K562 (cell line): ENCODE measurements at regions not wholly inside any gene's neighbourhood (a gene's known extent, or its start where the extent isn't known, plus 50 kb on each side); places are given as distances from the start of the nearest gene placed in this dataset.

ENCODE experiments used
- ATAC-seq: fragments of 200-7000 bp; cut with Tn5 transposase; 3 replicates; pipeline ENCODE4 v1.9.1; 2020; ENCODE audit warnings: moderate library complexity
- BruUV-seq: library from RNA; stranded (reverse); fragments of 400-500 nt; replicated peaks from 2 replicates; lab custom pipeline; 2021; lab: Mats Ljungman, UMichigan
- CTCF ChIA-PET: fragments of 300-600 bp; formaldehyde crosslinking; extraction: SDS; loops from one replicate; lab custom pipeline; 2021; ENCODE audit warnings: low intra/inter-chr PET ratio; lab: Yijun Ruan, JAX
- POLR2A ChIA-PET: fragments of 300-600, 350-650 bp; sonication (Branson Sonifier 250); formaldehyde crosslinking; extraction: SDS; loops from one replicate; lab custom pipeline; 2021; ENCODE audit warnings: antibody characterized with exemption, inconsistent platforms; lab: Yijun Ruan, JAX
- DNase-seq, 4 experiments: peaks; one replicate each; pipeline versions ENCODE4 v3.0.0 to v3.0.0-alpha.2; 2011 to 2018; ENCODE audit warnings: low spot score in 3 of 4, mixed read lengths in 3 of 4; ENCODE audit errors: extremely low read depth in 1 of 4
- FAIRE-seq: peaks from 2 replicates; lab custom pipeline; 2011; peaks lifted over from hg19 to GRCh38; lab: Jason Lieb, UNC
- H2AFZ ChIP-seq: 2 replicates; pipeline ENCODE4 v1.6.0; 2011; ENCODE audit warnings: low read depth, low read length, control low read depth, inconsistent platforms
- H3K27ac ChIP-seq: fragments of 200-600 bp; 3 replicates; pipeline ENCODE4 v1.8.0; 2011; ENCODE audit warnings: low read depth, mild to moderate bottlenecking, control low read depth, inconsistent platforms, low read length, moderate library complexity, mixed read lengths; ENCODE audit errors: extremely low read depth
- H3K27me3 ChIP-seq, 2 experiments: fragments of 300-600 bp in 1 of 2; 2 replicates in 1 of 2; 3 replicates in 1 of 2; pipeline versions ENCODE4 v1.6.0 to v1.8.0; 2011; ENCODE audit warnings: inconsistent platforms in 2 of 2, low read length in 2 of 2, mild to moderate bottlenecking in 1 of 2, mixed read lengths in 1 of 2, moderate library complexity in 1 of 2; ENCODE audit not compliant: control insufficient read depth in 2 of 2, insufficient read depth in 2 of 2
- H3K36me3 ChIP-seq: fragments of 300-600 bp; 3 replicates; pipeline ENCODE4 v1.8.0; 2011; ENCODE audit warnings: mild to moderate bottlenecking, low read length, inconsistent platforms; ENCODE audit not compliant: control insufficient read depth, insufficient read depth
- H3K4me1 ChIP-seq, 2 experiments: fragments of 200-600 bp in 1 of 2; replicated peaks in 1 of 2; 2 replicates in 1 of 2; 3 replicates in 1 of 2; pipeline versions ENCODE4 v1.5.1 to v1.8.0; 2011; ENCODE audit warnings: inconsistent platforms in 2 of 2, low read length in 2 of 2, mild to moderate bottlenecking in 1 of 2, mixed read lengths in 1 of 2, moderate library complexity in 1 of 2; ENCODE audit not compliant: control insufficient read depth in 2 of 2, insufficient read depth in 2 of 2
- H3K4me2 ChIP-seq: 2 replicates; pipeline ENCODE4 v1.6.1; 2011; ENCODE audit warnings: low read length, control low read depth, inconsistent platforms, mixed read lengths; ENCODE audit not compliant: insufficient read depth
- H3K4me3 ChIP-seq: fragments of 200-600 bp; sonication (generic), shearing (Covaris generic); 2 replicates; pipeline ENCODE4 v1.5.1; 2016; ENCODE audit warnings: control low read depth, inconsistent platforms
- H3K79me2 ChIP-seq: fragments of 200-600 bp; 3 replicates; pipeline ENCODE4 v1.8.0; 2011; ENCODE audit warnings: low read length, inconsistent platforms; ENCODE audit not compliant: control insufficient read depth, insufficient read depth
- H3K9ac ChIP-seq, 2 experiments: 2 replicates each; pipeline versions ENCODE4 v1.6.0 to v1.6.1; 2011; ENCODE audit warnings: low read depth in 2 of 2, low read length in 2 of 2, control low read depth in 1 of 2, inconsistent platforms in 1 of 2, mild to moderate bottlenecking in 1 of 2, mixed read lengths in 1 of 2; ENCODE audit not compliant: insufficient read depth in 1 of 2
- H3K9me1 ChIP-seq: one replicate; pipeline ENCODE4 v1.6.0; 2011; ENCODE audit warnings: inconsistent platforms, mild to moderate bottlenecking, low read length, moderate library complexity; ENCODE audit not compliant: control insufficient read depth, insufficient read depth
- H3K9me3 ChIP-seq: replicated peaks from 2 replicates; pipeline ENCODE4 v1.5.1; 2011; ENCODE audit warnings: low read depth, low read length, inconsistent platforms; ENCODE audit not compliant: control insufficient read depth, insufficient read depth
- H4K20me1 ChIP-seq: replicated peaks from 2 replicates; pipeline ENCODE4 v1.6.1; 2011; ENCODE audit warnings: low read length, inconsistent platforms, mixed read lengths; ENCODE audit not compliant: control insufficient read depth, insufficient read depth
- ARID3B ChIP-seq: fragments of 250-450 bp; sonication (Bioruptor Pico); IDR thresholded peaks from 2 replicates; pipeline ENCODE4 v1.4.0; 2020; ENCODE audit warnings: borderline replicate concordance
- ASH1L ChIP-seq: fragments of 450-650 bp; IDR thresholded peaks from 2 replicates; pipeline ENCODE4 v1.6.1; 2018; ENCODE audit warnings: borderline replicate concordance, mild to moderate bottlenecking, low read depth; ENCODE audit not compliant: partially characterized antibody
- CREB3L1 ChIP-seq: fragments of 450-650 bp; IDR thresholded peaks from 2 replicates; pipeline ENCODE4 v1.6.1; 2014; ENCODE audit warnings: low read depth, mild to moderate bottlenecking, moderate library complexity, borderline replicate concordance
- ELK3 ChIP-seq: fragments of 450-650 bp; formaldehyde crosslinking; IDR thresholded peaks from 2 replicates; pipeline ENCODE4 v1.4.0; 2020; ENCODE audit warnings: mild to moderate bottlenecking
- SFPQ ChIP-seq: fragments of 200-400 bp; formaldehyde crosslinking; IDR thresholded peaks from 2 replicates; pipeline ENCODE4 v1.6.1; 2017; ENCODE audit warnings: mild to moderate bottlenecking, low read depth, low read length, moderate library complexity
- TSC22D4 ChIP-seq: fragments of 450-650 bp; IDR thresholded peaks from 2 replicates; pipeline ENCODE4 v1.6.1; 2016; ENCODE audit warnings: missing genetic modification characterization, missing biosample characterization, control low read depth
- ZBTB5 ChIP-seq: fragments of 450-650 bp; IDR thresholded peaks from 2 replicates; pipeline ENCODE4 v1.6.1; 2017; ENCODE audit warnings: antibody characterized with exemption
- ZNF174 ChIP-seq: fragments of 250-450 bp; sonication (Bioruptor Pico); IDR thresholded peaks from 2 replicates; pipeline ENCODE4 v1.4.0; 2020; ENCODE audit warnings: mild to moderate bottlenecking
- WGBS: fragments of 100-300 bp; shearing (Covaris generic); methylation state at CpG from one replicate; pipeline ENCODE4 v1.1.6; 2016; ENCODE audit warnings: low coverage, mixed read lengths; ENCODE audit not compliant: insufficient coverage; ENCODE audit errors: missing lambda C conversion rate; 5-methylcytosine and 5-hydroxymethylcytosine counted together
- in situ Hi-C: fragments of 300-500 bp; cut with MboI; formaldehyde crosslinking; loops from 4 replicates; pipeline ENCODE4 v1.15.0; 2018; ENCODE audit warnings: inconsistent platforms, mixed read lengths
- intact Hi-C: fragments of 100-400 bp; cut with micrococcal nuclease; formaldehyde crosslinking; loops from 2 replicates; pipeline ENCODE4 v1.14.2; 2022

GRCh38 chr2:41966431-41966893, 81.4 kb upstream of the PKDCC start:
- no peaks in the 10 kb centered on the region for H3K79me2 ChIP-seq
- no peaks in the 10 kb centered on the region for H3K36me3 ChIP-seq
- no peak for FAIRE-seq
- H3K4me3 ChIP-seq, result no peak overlapping the region
- no peak overlapping the region for H3K9ac ChIP-seq
- CTCF ChIA-PET, result no interaction called here
- TF ChIP-seq ASH1L, result no peak
- no peak for TF ChIP-seq ARID3B
- TF ChIP-seq TSC22D4 (tag), result no peak
- no peak for TF ChIP-seq ZNF174 (CRISPR knock-in tag)
- TF ChIP-seq ZBTB5, result no peak
- no peak for TF ChIP-seq CREB3L1
- no peak for TF ChIP-seq ELK3 (CRISPR knock-in tag)
- TF ChIP-seq SFPQ, result no peak
- TF ChIP-seq, all 486 proteins: peak for 0
- no peak for ATAC-seq
- Histone ChIP-seq H3K9me3 (no peaks in the 10 kb centered on the region), H3K27me3 (peaks cover 5 to 29% of the 10 kb centered on the region in 2 experiments; a peak in 4 of 5 replicates), H3K9me1 (no peaks in the 10 kb centered on the region), H3K4me2 (no peak overlapping the region), H2AFZ (no peak overlapping the region), H3K27ac (no peak overlapping the region), H4K20me1 (peaks cover 3% of the 10 kb centered on the region; the same call in 1 of the 2 replicates), H3K4me1 (no peaks in the 10 kb centered on the region)
- no peak for DNase-seq
- WGBS, result 2% methylated on average over 10 of the region's 10 CpGs
- intact Hi-C loops (no loop called here), in situ Hi-C loops (no loop called here)
- POLR2A ChIA-PET, result no interaction called here
- BruUV-seq, result no TSS peak
